ENCODE measurements at regions not wholly inside any gene's neighbourhood (a gene's known extent, or its start where the extent isn't known, plus 50 kb on each side); places are given as distances from the start of the nearest gene placed in this dataset.

DNA sequence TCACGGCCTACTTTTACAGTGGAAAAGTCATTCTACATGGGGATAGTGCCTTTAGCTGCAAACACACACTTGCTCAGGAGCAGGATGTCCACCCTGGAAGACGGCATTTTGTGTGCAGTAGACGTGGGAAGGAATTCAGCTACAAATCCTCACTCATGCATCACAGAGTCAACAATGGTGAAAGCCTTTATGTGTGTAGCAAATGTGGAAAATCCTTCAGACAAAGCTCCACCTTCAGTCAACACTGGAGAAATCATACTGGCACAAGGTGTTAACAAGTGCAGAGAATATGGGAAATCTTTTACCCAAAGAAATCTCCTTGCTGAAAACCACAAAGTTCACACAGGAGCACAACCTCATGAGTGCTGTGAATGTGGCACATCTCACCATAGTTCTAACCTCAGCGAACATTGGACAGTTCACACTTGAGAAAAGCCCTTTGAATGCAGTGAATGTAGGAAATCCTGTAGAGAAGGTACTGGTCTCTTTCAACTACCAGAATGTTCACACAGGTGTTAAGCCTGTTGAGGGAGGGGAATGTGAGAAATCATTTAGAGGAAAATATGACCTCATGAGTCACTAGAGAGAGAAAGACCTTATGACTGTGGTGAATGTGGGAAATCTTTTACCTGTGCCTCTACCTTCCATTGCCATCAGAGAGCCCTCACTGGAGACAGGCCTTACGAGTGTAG, 101.8 kb downstream of the PTGS2 start:
- no peaks in the 10 kb centered on the region for H3K36me3 ChIP-seq (ENCODE audit: control insufficient read depth in 1 of 2, insufficient read depth in 2 of 2, low read length in 2 of 2)
- H3K9ac ChIP-seq (ENCODE audit: low read depth in 1 of 2, low read length in 2 of 2) = no peak overlapping the region
- H3K4me1 ChIP-seq (ENCODE audit: control insufficient read depth in 1 of 2, insufficient read depth in 2 of 2, low read length in 2 of 2) = peaks cover 0 to 11% of the 10 kb centered on the region in 2 donors
- H3K9me3 ChIP-seq (ENCODE audit: control insufficient read depth in 1 of 2, low read length in 2 of 2) = no peaks in the 10 kb centered on the region
- no peak overlapping the region for H3K4me3 ChIP-seq (ENCODE audit: low read depth in 1 of 2, low read length in 2 of 2)
- no peak overlapping the region for H3K27ac ChIP-seq (ENCODE audit: low read depth, low read length)
- H3K27me3 ChIP-seq (ENCODE audit: control insufficient read depth in 1 of 2, insufficient read depth in 2 of 2, low read length in 2 of 2) = no peaks in the 10 kb centered on the region

DNA sequence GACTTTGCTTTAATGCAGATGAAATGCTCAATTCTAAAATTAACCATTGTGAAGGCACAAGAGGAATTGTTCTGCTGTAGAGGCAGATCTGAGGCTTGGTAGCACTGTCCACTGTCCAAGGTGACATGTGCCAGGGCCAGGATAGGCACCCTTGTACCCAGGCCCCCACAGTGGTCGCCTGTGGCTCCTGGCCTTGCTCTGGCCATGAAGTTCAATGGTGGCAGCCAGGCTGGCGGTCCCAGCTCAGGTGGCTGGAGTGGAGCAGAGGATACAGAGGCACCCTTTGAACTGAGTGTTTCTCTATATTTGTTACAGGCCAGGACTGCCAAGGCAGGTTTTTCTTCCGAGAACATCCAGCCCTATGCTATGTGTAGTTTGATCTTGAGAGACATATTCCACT, 102.6 kb downstream of the PTGS2 start:
- Histone ChIP-seq H3K4me3 (ENCODE audit: low read depth in 1 of 2, low read length in 2 of 2) (no peak overlapping the region), H3K27me3 (ENCODE audit: control insufficient read depth in 1 of 2, insufficient read depth in 2 of 2, low read length in 2 of 2) (no peaks in the 10 kb centered on the region), H3K27ac (ENCODE audit: low read depth, low read length) (no peak overlapping the region), H3K4me1 (ENCODE audit: control insufficient read depth in 1 of 2, insufficient read depth in 2 of 2, low read length in 2 of 2) (peaks cover 0 to 11% of the 10 kb centered on the region in 2 donors), H3K9ac (ENCODE audit: low read depth in 1 of 2, low read length in 2 of 2) (no peak overlapping the region), H3K9me3 (ENCODE audit: control insufficient read depth in 1 of 2, low read length in 2 of 2) (no peaks in the 10 kb centered on the region), H3K36me3 (ENCODE audit: control insufficient read depth in 1 of 2, insufficient read depth in 2 of 2, low read length in 2 of 2) (no peaks in the 10 kb centered on the region)

DNA sequence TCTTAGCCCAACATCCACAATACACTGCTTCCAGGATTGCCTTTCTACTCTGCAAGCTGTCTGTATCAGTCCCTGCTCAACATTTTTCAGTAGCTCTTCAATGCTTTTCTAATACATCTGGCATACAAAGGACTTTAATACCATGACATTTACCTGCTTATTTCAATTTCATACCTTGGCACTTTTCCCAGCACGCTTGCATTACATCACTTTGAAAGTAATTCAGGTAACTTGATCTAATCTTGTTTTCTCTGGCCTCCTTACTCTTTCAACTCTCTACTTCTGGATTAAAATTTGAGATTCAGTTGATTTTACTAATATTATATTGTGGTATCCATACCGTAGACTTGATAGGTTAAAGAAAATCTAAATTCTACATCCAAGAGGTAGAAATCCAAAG, 103.0 kb downstream of the PTGS2 start:
- Histone ChIP-seq H3K27ac (ENCODE audit: low read depth, low read length) (no peak overlapping the region), H3K4me3 (ENCODE audit: low read depth in 1 of 2, low read length in 2 of 2) (no peak overlapping the region), H3K9me3 (ENCODE audit: control insufficient read depth in 1 of 2, low read length in 2 of 2) (no peaks in the 10 kb centered on the region), H3K9ac (ENCODE audit: low read depth in 1 of 2, low read length in 2 of 2) (no peak overlapping the region), H3K27me3 (ENCODE audit: control insufficient read depth in 1 of 2, insufficient read depth in 2 of 2, low read length in 2 of 2) (no peaks in the 10 kb centered on the region), H3K4me1 (ENCODE audit: control insufficient read depth in 1 of 2, insufficient read depth in 2 of 2, low read length in 2 of 2) (peaks cover 0 to 11% of the 10 kb centered on the region in 2 donors), H3K36me3 (ENCODE audit: control insufficient read depth in 1 of 2, insufficient read depth in 2 of 2, low read length in 2 of 2) (no peaks in the 10 kb centered on the region)

DNA sequence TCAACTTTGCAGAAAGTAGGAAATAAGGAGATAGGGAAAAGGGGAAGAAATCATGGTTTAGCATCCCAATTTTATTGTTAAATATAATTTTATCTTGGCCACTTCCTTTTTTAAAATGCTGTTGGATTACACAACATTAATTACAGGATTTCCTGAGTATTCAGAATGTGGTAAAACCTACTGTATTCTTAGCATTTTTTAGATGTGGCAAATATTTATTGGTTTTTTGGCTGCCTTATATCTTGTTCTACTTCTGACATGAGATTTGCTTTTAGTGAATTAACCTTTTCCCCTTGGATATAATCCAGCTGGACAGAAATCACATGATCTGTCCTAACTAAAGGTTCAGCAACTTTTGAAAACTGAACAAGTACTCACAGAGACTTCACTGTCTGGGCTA, 104.9 kb downstream of the PTGS2 start:
- no peaks in the 10 kb centered on the region for H3K36me3 ChIP-seq (ENCODE audit: control insufficient read depth in 1 of 2, insufficient read depth in 2 of 2, low read length in 2 of 2)
- no peak overlapping the region for H3K9ac ChIP-seq (ENCODE audit: low read depth in 1 of 2, low read length in 2 of 2)
- no peak overlapping the region for H3K4me3 ChIP-seq (ENCODE audit: low read depth in 1 of 2, low read length in 2 of 2)
- H3K4me1 ChIP-seq (ENCODE audit: control insufficient read depth in 1 of 2, insufficient read depth in 2 of 2, low read length in 2 of 2) = peaks cover 0 to 11% of the 10 kb centered on the region in 2 donors
- no peaks in the 10 kb centered on the region for H3K9me3 ChIP-seq (ENCODE audit: control insufficient read depth in 1 of 2, low read length in 2 of 2)
- H3K27ac ChIP-seq (ENCODE audit: low read depth, low read length) = no peak overlapping the region
- H3K27me3 ChIP-seq (ENCODE audit: control insufficient read depth in 1 of 2, insufficient read depth in 2 of 2, low read length in 2 of 2) = no peaks in the 10 kb centered on the region

DNA sequence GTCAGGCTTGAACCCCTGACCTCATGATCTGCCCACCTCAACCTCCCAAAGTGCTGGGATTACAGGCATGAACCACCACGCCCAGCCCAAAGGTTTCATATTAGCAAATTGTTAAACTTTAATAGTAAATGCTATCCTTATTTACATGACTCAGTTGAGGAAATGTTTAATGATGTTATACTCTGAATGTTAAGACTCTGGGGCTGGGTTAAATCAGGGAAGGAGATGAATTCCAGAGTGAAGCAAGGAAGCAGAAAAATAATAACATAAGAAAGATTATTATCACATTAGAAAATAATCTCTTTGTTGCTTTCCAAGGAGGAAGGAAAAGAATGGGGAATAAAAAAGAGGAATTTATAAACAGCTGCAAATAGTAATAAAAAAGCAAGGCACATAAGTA, 105.3 kb downstream of the PTGS2 start:
- no peaks in the 10 kb centered on the region for H3K9me3 ChIP-seq (ENCODE audit: control insufficient read depth in 1 of 2, low read length in 2 of 2)
- no peak overlapping the region for H3K27ac ChIP-seq (ENCODE audit: low read depth, low read length)
- peaks cover 0 to 11% of the 10 kb centered on the region in 2 donors for H3K4me1 ChIP-seq (ENCODE audit: control insufficient read depth in 1 of 2, insufficient read depth in 2 of 2, low read length in 2 of 2)
- no peak overlapping the region for H3K4me3 ChIP-seq (ENCODE audit: low read depth in 1 of 2, low read length in 2 of 2)
- no peaks in the 10 kb centered on the region for H3K36me3 ChIP-seq (ENCODE audit: control insufficient read depth in 1 of 2, insufficient read depth in 2 of 2, low read length in 2 of 2)
- H3K9ac ChIP-seq (ENCODE audit: low read depth in 1 of 2, low read length in 2 of 2) = no peak overlapping the region
- H3K27me3 ChIP-seq (ENCODE audit: control insufficient read depth in 1 of 2, insufficient read depth in 2 of 2, low read length in 2 of 2) = no peaks in the 10 kb centered on the region

DNA sequence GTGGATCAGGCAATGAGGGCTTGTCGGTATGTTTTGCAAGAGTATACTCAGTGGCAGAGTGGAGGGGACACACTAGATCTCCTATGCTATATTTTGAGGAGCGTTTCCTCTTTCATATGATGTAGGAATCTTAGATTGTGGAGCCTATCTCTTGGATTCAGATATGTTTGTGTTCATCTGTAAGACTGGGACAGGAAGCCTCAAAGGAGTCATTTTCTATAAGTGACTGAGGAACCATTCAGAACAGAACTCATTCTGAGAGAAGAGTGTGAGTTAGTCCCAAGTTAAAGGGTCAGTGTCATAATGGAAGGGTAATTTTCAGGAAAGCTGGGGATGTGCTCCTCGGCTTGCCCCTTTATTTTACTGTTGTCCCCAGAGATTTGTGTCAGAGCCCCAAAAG, 107.7 kb downstream of the PTGS2 start:
- Histone ChIP-seq H3K9me3 (ENCODE audit: control insufficient read depth in 1 of 2, low read length in 2 of 2) (no peaks in the 10 kb centered on the region), H3K36me3 (ENCODE audit: control insufficient read depth in 1 of 2, insufficient read depth in 2 of 2, low read length in 2 of 2) (no peaks in the 10 kb centered on the region), H3K4me3 (ENCODE audit: low read depth in 1 of 2, low read length in 2 of 2) (no peak overlapping the region), H3K27me3 (ENCODE audit: control insufficient read depth in 1 of 2, insufficient read depth in 2 of 2, low read length in 2 of 2) (no peaks in the 10 kb centered on the region), H3K9ac (ENCODE audit: low read depth in 1 of 2, low read length in 2 of 2) (no peak overlapping the region), H3K4me1 (ENCODE audit: control insufficient read depth in 1 of 2, insufficient read depth in 2 of 2, low read length in 2 of 2) (peaks cover 0 to 11% of the 10 kb centered on the region in 2 donors), H3K27ac (ENCODE audit: low read depth, low read length) (no peak overlapping the region)

DNA sequence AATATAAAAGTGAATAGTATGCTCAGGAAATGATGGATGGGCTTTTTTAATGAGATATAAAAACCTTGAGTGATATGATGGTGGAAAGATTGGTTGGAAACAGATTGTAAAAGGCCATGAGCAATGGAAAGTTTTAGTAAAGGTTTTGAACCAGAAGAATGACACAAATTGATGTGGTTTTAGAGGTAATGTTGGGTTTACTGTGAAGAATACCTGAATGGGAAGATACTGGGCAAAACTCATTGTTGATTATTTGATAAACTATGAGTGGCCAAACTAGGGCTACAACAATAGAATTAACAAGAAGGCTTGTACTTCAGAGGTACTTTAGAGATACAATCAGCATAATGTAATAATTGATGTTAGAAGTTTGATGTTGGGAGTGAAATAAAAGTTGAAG, 108.5 kb downstream of the PTGS2 start:
- no peaks in the 10 kb centered on the region for H3K36me3 ChIP-seq (ENCODE audit: control insufficient read depth in 1 of 2, insufficient read depth in 2 of 2, low read length in 2 of 2)
- H3K9me3 ChIP-seq (ENCODE audit: control insufficient read depth in 1 of 2, low read length in 2 of 2) = no peaks in the 10 kb centered on the region
- peaks cover 0 to 7% of the 10 kb centered on the region in 2 donors for H3K4me1 ChIP-seq (ENCODE audit: control insufficient read depth in 1 of 2, insufficient read depth in 2 of 2, low read length in 2 of 2)
- H3K4me3 ChIP-seq (ENCODE audit: low read depth in 1 of 2, low read length in 2 of 2) = no peak overlapping the region
- no peak overlapping the region for H3K9ac ChIP-seq (ENCODE audit: low read depth in 1 of 2, low read length in 2 of 2)
- H3K27me3 ChIP-seq (ENCODE audit: control insufficient read depth in 1 of 2, insufficient read depth in 2 of 2, low read length in 2 of 2) = no peaks in the 10 kb centered on the region
- H3K27ac ChIP-seq (ENCODE audit: low read depth, low read length) = no peak overlapping the region

DNA sequence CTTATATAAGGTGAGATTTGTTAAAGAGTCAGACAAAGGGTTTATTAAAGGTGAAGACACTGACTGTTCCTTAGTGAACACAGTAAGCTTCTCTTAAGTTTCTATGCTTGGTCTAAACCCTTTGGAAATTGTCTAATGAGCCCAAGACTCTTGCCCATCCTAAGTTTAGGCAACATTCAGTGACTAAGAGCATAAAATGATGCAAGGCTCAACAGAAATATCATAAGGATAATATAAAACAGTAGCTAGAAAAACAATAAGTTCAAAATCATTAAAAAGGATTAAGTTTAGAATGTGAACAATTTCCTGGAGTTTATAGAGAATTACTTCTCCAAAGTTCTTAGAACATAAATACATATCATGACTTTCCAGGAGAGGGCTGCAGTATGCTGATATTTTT, 108.9 kb upstream of the PDC start:
- no peaks in the 10 kb centered on the region for H3K9me3 ChIP-seq (ENCODE audit: control insufficient read depth in 1 of 2, low read length in 2 of 2)
- H3K27ac ChIP-seq (ENCODE audit: low read depth, low read length) = no peak overlapping the region
- peaks cover 0 to 4% of the 10 kb centered on the region in 2 donors for H3K4me1 ChIP-seq (ENCODE audit: control insufficient read depth in 1 of 2, insufficient read depth in 2 of 2, low read length in 2 of 2)
- no peaks in the 10 kb centered on the region for H3K27me3 ChIP-seq (ENCODE audit: control insufficient read depth in 1 of 2, insufficient read depth in 2 of 2, low read length in 2 of 2)
- H3K36me3 ChIP-seq (ENCODE audit: control insufficient read depth in 1 of 2, insufficient read depth in 2 of 2, low read length in 2 of 2) = no peaks in the 10 kb centered on the region
- no peak overlapping the region for H3K9ac ChIP-seq (ENCODE audit: low read depth in 1 of 2, low read length in 2 of 2)
- H3K4me3 ChIP-seq (ENCODE audit: low read depth in 1 of 2, low read length in 2 of 2) = no peak overlapping the region

DNA sequence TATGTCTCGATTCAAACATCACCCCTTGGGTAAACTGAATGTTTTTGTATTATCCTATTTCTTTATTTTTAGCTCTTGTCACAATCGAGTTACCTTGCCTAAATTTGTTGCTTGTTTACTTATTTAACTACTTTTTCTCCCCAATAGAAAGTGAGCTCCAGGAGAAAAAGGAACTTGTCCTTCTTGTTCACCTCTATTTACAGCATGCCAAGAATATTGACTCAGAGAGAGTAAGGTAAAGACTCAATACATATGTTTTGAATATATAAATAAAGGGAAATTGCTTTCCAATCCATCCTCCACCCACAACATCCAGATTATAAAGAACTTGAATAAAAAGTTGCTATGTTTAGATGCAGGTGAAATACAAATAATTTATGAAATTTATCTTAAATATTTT, 107.3 kb upstream of the PDC start:
- no peak overlapping the region for H3K27ac ChIP-seq (ENCODE audit: low read depth, low read length)
- H3K36me3 ChIP-seq (ENCODE audit: control insufficient read depth in 1 of 2, insufficient read depth in 2 of 2, low read length in 2 of 2) = no peaks in the 10 kb centered on the region
- no peak overlapping the region for H3K4me3 ChIP-seq (ENCODE audit: low read depth in 1 of 2, low read length in 2 of 2)
- H3K9me3 ChIP-seq (ENCODE audit: control insufficient read depth in 1 of 2, low read length in 2 of 2) = no peaks in the 10 kb centered on the region
- peaks cover 0 to 4% of the 10 kb centered on the region in 2 donors for H3K4me1 ChIP-seq (ENCODE audit: control insufficient read depth in 1 of 2, insufficient read depth in 2 of 2, low read length in 2 of 2)
- no peaks in the 10 kb centered on the region for H3K27me3 ChIP-seq (ENCODE audit: control insufficient read depth in 1 of 2, insufficient read depth in 2 of 2, low read length in 2 of 2)
- H3K9ac ChIP-seq (ENCODE audit: low read depth in 1 of 2, low read length in 2 of 2) = no peak overlapping the region

DNA sequence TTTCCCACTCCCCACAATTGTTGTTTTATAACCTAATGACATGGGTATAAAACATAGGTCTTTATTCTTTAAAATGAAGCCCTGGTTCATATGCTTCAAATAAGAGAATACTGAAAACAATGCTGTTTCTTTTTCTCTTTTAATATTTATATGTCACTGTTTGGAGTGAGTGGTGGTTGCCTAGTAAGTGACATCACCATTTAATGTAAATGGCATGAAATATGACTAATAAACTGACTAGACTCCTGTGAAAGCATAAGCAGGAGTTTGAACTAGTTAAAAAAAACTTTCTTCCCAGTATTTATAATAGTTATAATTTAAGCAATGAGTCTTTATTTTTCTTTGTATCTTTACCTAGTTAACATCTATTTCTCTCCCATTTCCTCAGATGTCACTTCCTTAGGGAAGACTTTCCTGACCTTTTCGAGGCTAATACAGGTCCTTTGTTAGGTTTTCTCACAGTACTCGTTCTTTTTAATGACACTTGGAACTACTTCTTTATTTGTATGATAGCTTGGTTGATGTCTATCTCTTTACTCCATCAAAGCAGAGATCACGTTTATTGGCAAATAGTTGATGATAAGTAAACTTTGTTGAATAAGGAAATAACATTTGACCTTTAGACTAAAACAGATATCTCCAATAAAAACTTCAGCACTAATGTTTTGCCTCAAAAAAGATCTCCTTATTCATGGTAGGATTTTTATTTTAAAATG, 105.4 kb upstream of the PDC start:
- Histone ChIP-seq H3K9ac (ENCODE audit: low read depth in 1 of 2, low read length in 2 of 2) (no peak overlapping the region), H3K36me3 (ENCODE audit: control insufficient read depth in 1 of 2, insufficient read depth in 2 of 2, low read length in 2 of 2) (no peaks in the 10 kb centered on the region), H3K9me3 (ENCODE audit: control insufficient read depth in 1 of 2, low read length in 2 of 2) (no peaks in the 10 kb centered on the region), H3K27me3 (ENCODE audit: control insufficient read depth in 1 of 2, insufficient read depth in 2 of 2, low read length in 2 of 2) (no peaks in the 10 kb centered on the region), H3K4me3 (ENCODE audit: low read depth in 1 of 2, low read length in 2 of 2) (no peak overlapping the region), H3K4me1 (ENCODE audit: control insufficient read depth in 1 of 2, insufficient read depth in 2 of 2, low read length in 2 of 2) (peaks cover 0 to 4% of the 10 kb centered on the region in 2 donors), H3K27ac (ENCODE audit: low read depth, low read length) (no peak overlapping the region)
